ENCODE measurements at regions not wholly inside any gene's neighbourhood (a gene's known extent, or its start where the extent isn't known, plus 50 kb on each side); places are given as distances from the start of the nearest gene placed in this dataset.

- no peak for DNase-seq (ENCODE audit: low spot score)
Measured at GRCh38 chr1:5423109-5423508, 569.1 kb downstream of the NPHP4 start.

- DNase-seq (ENCODE audit: low spot score): no peak
Measured at GRCh38 chr1:5419501-5419900, 572.7 kb downstream of the NPHP4 start.

GRCh38 chr1:5416518-5416917 lies 575.7 kb downstream of the NPHP4 start:
- no peak for DNase-seq (ENCODE audit: low spot score)

GRCh38 chr1:5415606-5416005 lies 576.6 kb downstream of the NPHP4 start:
- DNase-seq (ENCODE audit: low spot score): no peak

GRCh38 chr1:5410652-5411051 lies 581.6 kb downstream of the NPHP4 start:
- DNase-seq (ENCODE audit: low spot score): no peak

- no peak for DNase-seq (ENCODE audit: low spot score)
Measured at GRCh38 chr1:5408401-5408800, 583.8 kb downstream of the NPHP4 start.

- no peak for DNase-seq (ENCODE audit: low spot score)
Measured at GRCh38 chr1:5405263-5405662, 587.0 kb downstream of the NPHP4 start.

- no peak for DNase-seq (ENCODE audit: low spot score)
Measured at GRCh38 chr1:5404412-5405203, 587.6 kb downstream of the NPHP4 start.

- no peak for DNase-seq (ENCODE audit: low spot score)
Measured at GRCh38 chr1:5403935-5404334, 588.3 kb downstream of the NPHP4 start.

GRCh38 chr1:5402618-5403017 lies 589.6 kb downstream of the NPHP4 start:
- DNase-seq (ENCODE audit: low spot score): no peak

- DNase-seq (ENCODE audit: low spot score): no peak
Measured at GRCh38 chr1:5399771-5400170, 592.5 kb downstream of the NPHP4 start.

GRCh38 chr1:5396593-5396992 lies 595.6 kb downstream of the NPHP4 start:
- DNase-seq (ENCODE audit: low spot score): no peak

- no peak for DNase-seq (ENCODE audit: low spot score)
Measured at GRCh38 chr1:5394111-5394510, 598.1 kb downstream of the NPHP4 start.

- no peak for DNase-seq (ENCODE audit: low spot score)
Measured at GRCh38 chr1:5393603-5394002, 598.6 kb downstream of the NPHP4 start.

- DNase-seq (ENCODE audit: low spot score): no peak
Measured at GRCh38 chr1:5393146-5393545, 599.1 kb downstream of the NPHP4 start.

GRCh38 chr1:5391725-5392124 lies 600.5 kb downstream of the NPHP4 start:
- no peak for DNase-seq (ENCODE audit: low spot score)

- DNase-seq (ENCODE audit: low spot score): no peak
Measured at GRCh38 chr1:5390504-5390903, 601.7 kb downstream of the NPHP4 start.

- DNase-seq (ENCODE audit: low spot score): no peak
Measured at GRCh38 chr1:5389101-5389885, 602.9 kb downstream of the NPHP4 start.

GRCh38 chr1:5388622-5389021 lies 603.6 kb downstream of the NPHP4 start:
- DNase-seq (ENCODE audit: low spot score): no peak

- no peak for DNase-seq (ENCODE audit: low spot score)
Measured at GRCh38 chr1:5386371-5386770, 605.9 kb downstream of the NPHP4 start.

GRCh38 chr1:5385956-5386355 lies 606.3 kb downstream of the NPHP4 start:
- no peak for DNase-seq (ENCODE audit: low spot score)

- DNase-seq (ENCODE audit: low spot score): no peak
Measured at GRCh38 chr1:5385096-5385799, 607.0 kb downstream of the NPHP4 start.

- DNase-seq (ENCODE audit: low spot score): no peak
Measured at GRCh38 chr1:5381491-5381890, 610.7 kb downstream of the NPHP4 start.

Data from COLO829 (cell line).